ENCODE measurements at regions not wholly inside any gene's neighbourhood (a gene's known extent, or its start where the extent isn't known, plus 50 kb on each side); places are given as distances from the start of the nearest gene placed in this dataset.

GRCh38 chr17:77676237-77676661 is 282.3 kb upstream of the TNRC6C start:
- H3K27ac ChIP-seq (ENCODE audit: low read depth in 1 of 2, low read length in 2 of 2) = no peak overlapping the region
- TF ChIP-seq CTCF (IDR thresholded peaks at IDR 0.05) = no peak
- Mint-ChIP-seq H3K27ac (no peak overlapping the region), H3K9me3 (no peaks in the 10 kb centered on the region), H3K27me3 (no peaks in the 10 kb centered on the region), H3K4me1 (ENCODE audit: low read depth) (no peaks in the 10 kb centered on the region), H3K4me3 (no peak overlapping the region), H3K36me3 (ENCODE audit: low read depth) (no peaks in the 10 kb centered on the region)
- ChIA-PET CTCF (no interaction called here), POLR2A (no interaction called here)
- ATAC-seq (ENCODE audit: poor library complexity) = no peak
- DNase-seq = no peak
- H3K4me1 ChIP-seq (ENCODE audit: insufficient read depth, low read length) = peaks cover 9% of the 10 kb centered on the region
- intact Hi-C loops (cut with DNase I, micrococcal nuclease) = no loop called here
- H3K36me3 ChIP-seq (ENCODE audit: insufficient read depth, low read length) = peaks cover 44% of the 10 kb centered on the region
- H3K9me3 ChIP-seq (ENCODE audit: control insufficient read depth in 1 of 2, insufficient read depth in 1 of 2, low read length in 2 of 2) = no peaks in the 10 kb centered on the region
- H3K27me3 ChIP-seq (ENCODE audit: control insufficient read depth in 1 of 2, insufficient read depth in 2 of 2, low read length in 2 of 2) = no peaks in the 10 kb centered on the region
- H3K4me3 ChIP-seq (ENCODE audit: low read length) = no peak overlapping the region

- no peaks in the 10 kb centered on the region for H3K27me3 ChIP-seq (ENCODE audit: control insufficient read depth in 1 of 2, insufficient read depth in 2 of 2, low read length in 2 of 2)
- no peak overlapping the region for H3K27ac Mint-ChIP-seq
- CTCF ChIA-PET = no interaction called here
- peaks cover 38% of the 10 kb centered on the region for H3K36me3 ChIP-seq (ENCODE audit: insufficient read depth, low read length)
- no peak overlapping the region for H3K4me3 ChIP-seq (ENCODE audit: low read length)
- no peak overlapping the region for H3K4me3 Mint-ChIP-seq
- no peaks in the 10 kb centered on the region for H3K9me3 ChIP-seq (ENCODE audit: control insufficient read depth in 1 of 2, insufficient read depth in 1 of 2, low read length in 2 of 2)
- H3K36me3 Mint-ChIP-seq (ENCODE audit: low read depth) = no peaks in the 10 kb centered on the region
- H3K4me1 Mint-ChIP-seq (ENCODE audit: low read depth) = no peaks in the 10 kb centered on the region
- H3K27ac ChIP-seq (ENCODE audit: low read depth in 1 of 2, low read length in 2 of 2) = no peak overlapping the region
- no peak for TF ChIP-seq CTCF (IDR thresholded peaks at IDR 0.05)
- H3K9me3 Mint-ChIP-seq = no peaks in the 10 kb centered on the region
- POLR2A ChIA-PET = interaction anchor here (1.2 kb wide), 1 partner anchor 10 kb away, joined by 3 read pairs; no protein-coding TSS in a partner anchor
- no peak for ATAC-seq (ENCODE audit: poor library complexity)
- DNase-seq = no peak
- intact Hi-C loops (cut with DNase I, micrococcal nuclease) = no loop called here
- peaks cover 3% of the 10 kb centered on the region for H3K4me1 ChIP-seq (ENCODE audit: insufficient read depth, low read length)
- no peaks in the 10 kb centered on the region for H3K27me3 Mint-ChIP-seq
Measured at GRCh38 chr17:77677211-77677610, 281.3 kb upstream of the TNRC6C start.

- Histone ChIP-seq H3K36me3 (ENCODE audit: insufficient read depth, low read length) (peaks cover 35% of the 10 kb centered on the region), H3K9me3 (ENCODE audit: control insufficient read depth in 1 of 2, insufficient read depth in 1 of 2, low read length in 2 of 2) (no peaks in the 10 kb centered on the region), H3K27ac (ENCODE audit: low read depth in 1 of 2, low read length in 2 of 2) (no peak overlapping the region), H3K4me3 (ENCODE audit: low read length) (no peak overlapping the region), H3K27me3 (ENCODE audit: control insufficient read depth in 1 of 2, insufficient read depth in 2 of 2, low read length in 2 of 2) (no peaks in the 10 kb centered on the region), H3K4me1 (ENCODE audit: insufficient read depth, low read length) (peaks cover 3% of the 10 kb centered on the region)
- no peak for TF ChIP-seq CTCF (IDR thresholded peaks at IDR 0.05)
- ChIA-PET CTCF (no interaction called here), POLR2A (interaction anchor here (1.2 kb wide), 1 partner anchor 10 kb away, joined by 3 read pairs; no protein-coding TSS in a partner anchor)
- no peak overlapping the region for H3K4me3 Mint-ChIP-seq
- H3K36me3 Mint-ChIP-seq (ENCODE audit: low read depth) = no peaks in the 10 kb centered on the region
- no peaks in the 10 kb centered on the region for H3K27me3 Mint-ChIP-seq
- no peaks in the 10 kb centered on the region for H3K4me1 Mint-ChIP-seq (ENCODE audit: low read depth)
- H3K9me3 Mint-ChIP-seq = no peaks in the 10 kb centered on the region
- intact Hi-C loops (cut with DNase I, micrococcal nuclease) = no loop called here
- H3K27ac Mint-ChIP-seq = no peak overlapping the region
- ATAC-seq (ENCODE audit: poor library complexity) (no peak), DNase-seq (no peak)
Measured at GRCh38 chr17:77677630-77678029, 280.9 kb upstream of the TNRC6C start.
